A673 (cell line): ENCODE measurements at regions not wholly inside any gene's neighbourhood (a gene's known extent, or its start where the extent isn't known, plus 50 kb on each side); places are given as distances from the start of the nearest gene placed in this dataset.

Source experiments
- BruUV-seq: library from RNA; stranded (reverse); fragments of 400-500 nt; replicated peaks from 2 replicates; lab custom pipeline; 2021; lab: Mats Ljungman, UMichigan
- CTCF ChIA-PET: fragments of 300-600 bp; sonication (Branson Sonifier 250); formaldehyde crosslinking; loops from one replicate; lab custom pipeline; 2022; ENCODE audit warnings: antibody characterized with exemption; lab: Charles Lee
- POLR2A ChIA-PET: fragments of 300-600 bp; sonication (Branson Sonifier 250); formaldehyde crosslinking; loops from one replicate; lab custom pipeline; 2022; ENCODE audit warnings: antibody characterized with exemption; ENCODE audit not compliant: low non-redundant PET; lab: Charles Lee
- DNase-seq: peaks from one replicate; pipeline ENCODE4 v3.0.0-alpha.2; 2015; ENCODE audit warnings: low spot score
- H3K27ac ChIP-seq: fragments of 200-600 bp; sonication (generic); 2 replicates; pipeline ENCODE4 v1.5.1; 2016; ENCODE audit warnings: mixed run types, low read depth, mild to moderate bottlenecking, mixed read lengths, antibody characterized with exemption, low read length; ENCODE audit not compliant: poor library complexity, severe bottlenecking
- H3K27me3 ChIP-seq: fragments of 200-600 bp; sonication (generic); replicated peaks from 2 replicates; pipeline ENCODE4 v1.6.1; 2017; ENCODE audit warnings: mixed run types, low read depth, mild to moderate bottlenecking, mixed read lengths, antibody characterized with exemption, low read length; ENCODE audit not compliant: insufficient read depth, poor library complexity
- H3K36me3 ChIP-seq: fragments of 200-600 bp; sonication (generic); 2 replicates; pipeline ENCODE4 v1.6.1; 2016; ENCODE audit warnings: mixed run types, mild to moderate bottlenecking, mixed read lengths, antibody characterized with exemption, low read length; ENCODE audit not compliant: insufficient read depth, poor library complexity, severe bottlenecking
- H3K4me1 ChIP-seq: fragments of 200-600 bp; sonication (generic); 2 replicates; pipeline ENCODE4 v1.6.1; 2017; ENCODE audit warnings: mixed run types, mild to moderate bottlenecking, mixed read lengths, antibody characterized with exemption, low read length; ENCODE audit not compliant: insufficient read depth, poor library complexity, severe bottlenecking
- H3K4me3 ChIP-seq: fragments of 200-600 bp; sonication (generic); 2 replicates; pipeline ENCODE4 v1.5.1; 2016; ENCODE audit warnings: low read depth, mixed run types, mild to moderate bottlenecking, mixed read lengths, low read length; ENCODE audit not compliant: poor library complexity, severe bottlenecking
- H3K9me3 ChIP-seq: fragments of 200-600 bp; sonication (generic); 2 replicates; pipeline ENCODE4 v1.6.1; 2016; ENCODE audit warnings: mixed run types, low read depth, mild to moderate bottlenecking, mixed read lengths, antibody characterized with exemption, low read length; ENCODE audit not compliant: poor library complexity, severe bottlenecking
- EZH2 ChIP-seq: fragments of 200-600 bp; sonication (generic); IDR thresholded peaks from 2 replicates; pipeline ENCODE4 v1.6.1; 2017; ENCODE audit warnings: borderline replicate concordance, low read depth, mild to moderate bottlenecking, mixed read lengths, antibody characterized with exemption, low read length; ENCODE audit not compliant: poor library complexity, severe bottlenecking
- intact Hi-C: fragments of 100-400 bp; cut with micrococcal nuclease; formaldehyde crosslinking; loops from one replicate; pipeline ENCODE4 v1.10.0; 2022; ENCODE audit not compliant: unreplicated experiment
- TF ChIP-seq, protein P1 (sequence below): fragments of 300-800, 200-600 bp; sonication (generic); conservative IDR thresholded peaks from 2 replicates; pipeline ENCODE4 v1.5.1; 2017; ENCODE audit warnings: low read depth, mild to moderate bottlenecking, antibody characterized with exemption, low read length, moderate library complexity, mixed read lengths

DNA sequence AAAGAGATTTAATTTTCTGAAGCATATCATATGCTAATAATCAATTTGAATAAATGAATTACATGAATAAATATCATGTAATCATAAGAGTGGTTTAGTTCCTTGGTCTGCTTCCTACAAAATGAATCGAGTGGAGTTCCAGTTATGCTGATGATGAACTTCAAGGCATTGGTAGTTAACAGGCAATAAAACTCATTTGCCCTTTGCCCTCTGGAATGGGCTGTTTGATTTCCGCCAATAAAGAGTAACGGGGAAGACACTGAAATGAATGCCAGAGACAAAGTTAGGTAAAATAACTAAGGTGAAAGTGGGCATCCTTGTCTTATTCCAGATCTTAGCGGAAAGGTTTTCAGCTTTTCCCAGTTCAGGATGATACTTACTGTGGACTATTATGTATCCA is 90.1 kb downstream of the C3orf38 start:
- CTCF ChIA-PET: no interaction called here
- intact Hi-C loops: no loop called here

DNA sequence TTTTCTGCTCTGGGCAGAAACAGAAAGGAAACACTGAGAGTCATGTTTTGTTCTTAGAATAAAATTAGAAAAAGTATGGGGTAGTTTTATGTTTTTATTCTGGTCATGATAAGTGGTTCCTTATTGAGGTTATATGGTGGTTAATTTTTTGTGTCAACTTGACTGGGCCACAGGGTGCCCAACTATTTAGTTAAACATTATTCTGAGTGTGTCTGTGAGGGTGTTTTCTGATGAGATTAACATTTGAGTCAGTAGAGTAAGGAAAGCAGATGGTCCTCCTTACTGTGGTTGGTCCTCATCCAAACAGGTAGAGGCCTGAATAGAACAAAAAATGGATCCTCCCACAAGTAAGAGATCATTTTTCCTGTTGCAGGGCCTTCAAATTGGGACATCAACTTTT is 98.9 kb downstream of the C3orf38 start:
- no peak overlapping the region for H3K4me3 ChIP-seq
- POLR2A ChIA-PET: no interaction called here
- no TSS peak for BruUV-seq
- no peaks in the 10 kb centered on the region for H3K36me3 ChIP-seq
- intact Hi-C loops: no loop called here
- no peak for DNase-seq
- TF ChIP-seq EZH2: no peak
- TF ChIP-seq, protein P1, sequence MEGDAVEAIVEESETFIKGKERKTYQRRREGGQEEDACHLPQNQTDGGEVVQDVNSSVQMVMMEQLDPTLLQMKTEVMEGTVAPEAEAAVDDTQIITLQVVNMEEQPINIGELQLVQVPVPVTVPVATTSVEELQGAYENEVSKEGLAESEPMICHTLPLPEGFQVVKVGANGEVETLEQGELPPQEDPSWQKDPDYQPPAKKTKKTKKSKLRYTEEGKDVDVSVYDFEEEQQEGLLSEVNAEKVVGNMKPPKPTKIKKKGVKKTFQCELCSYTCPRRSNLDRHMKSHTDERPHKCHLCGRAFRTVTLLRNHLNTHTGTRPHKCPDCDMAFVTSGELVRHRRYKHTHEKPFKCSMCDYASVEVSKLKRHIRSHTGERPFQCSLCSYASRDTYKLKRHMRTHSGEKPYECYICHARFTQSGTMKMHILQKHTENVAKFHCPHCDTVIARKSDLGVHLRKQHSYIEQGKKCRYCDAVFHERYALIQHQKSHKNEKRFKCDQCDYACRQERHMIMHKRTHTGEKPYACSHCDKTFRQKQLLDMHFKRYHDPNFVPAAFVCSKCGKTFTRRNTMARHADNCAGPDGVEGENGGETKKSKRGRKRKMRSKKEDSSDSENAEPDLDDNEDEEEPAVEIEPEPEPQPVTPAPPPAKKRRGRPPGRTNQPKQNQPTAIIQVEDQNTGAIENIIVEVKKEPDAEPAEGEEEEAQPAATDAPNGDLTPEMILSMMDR: no peak
- H3K4me1 ChIP-seq: no peaks in the 10 kb centered on the region
- H3K9me3 ChIP-seq: no peaks in the 10 kb centered on the region
- no peaks in the 10 kb centered on the region for H3K27me3 ChIP-seq
- no peak overlapping the region for H3K27ac ChIP-seq
- CTCF ChIA-PET: no interaction called here

More for the DNA sequence above, 90.1 kb downstream of the C3orf38 start:
- no peak for DNase-seq
- Histone ChIP-seq H3K4me3 (no peak overlapping the region), H3K27ac (no peak overlapping the region), H3K27me3 (no peaks in the 10 kb centered on the region), H3K4me1 (peaks cover 19% of the 10 kb centered on the region), H3K36me3 (no peaks in the 10 kb centered on the region), H3K9me3 (no peaks in the 10 kb centered on the region)
- POLR2A ChIA-PET: no interaction called here
- TF ChIP-seq, protein P1: no peak
- no peak for TF ChIP-seq EZH2
- BruUV-seq: no TSS peak

DNA sequence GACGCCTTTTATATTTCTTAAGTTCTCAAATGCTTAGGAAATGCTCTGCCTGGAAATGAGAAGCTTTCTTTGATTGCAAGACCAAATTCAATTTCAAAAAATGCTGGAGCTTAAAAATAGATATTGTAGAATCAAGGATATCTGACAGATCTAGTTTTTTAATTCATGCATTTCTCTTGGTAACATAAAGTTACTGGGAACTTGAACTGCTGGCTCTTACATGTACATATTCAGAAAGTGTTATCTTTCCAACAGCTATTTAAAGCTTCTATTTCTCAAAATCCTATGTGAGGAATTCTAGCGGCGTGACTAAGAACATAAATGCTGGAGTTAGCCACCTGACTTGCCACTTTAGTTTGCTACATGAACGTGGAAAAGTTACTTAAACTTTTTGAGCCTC is 109.3 kb downstream of the C3orf38 start:
- ChIA-PET POLR2A (no interaction called here), CTCF (no interaction called here)
- no peaks in the 10 kb centered on the region for H3K9me3 ChIP-seq
- H3K36me3 ChIP-seq: no peaks in the 10 kb centered on the region
- H3K27ac ChIP-seq: no peak overlapping the region
- no peak for TF ChIP-seq EZH2
- TF ChIP-seq, protein P1: no peak
- no peaks in the 10 kb centered on the region for H3K27me3 ChIP-seq
- no peak overlapping the region for H3K4me3 ChIP-seq
- H3K4me1 ChIP-seq: peaks cover 9% of the 10 kb centered on the region
- intact Hi-C loops: no loop called here
- BruUV-seq: no TSS peak
- DNase-seq: no peak
